Ishikawa (cell line): ENCODE measurements at regions not wholly inside any gene's neighbourhood (a gene's known extent, or its start where the extent isn't known, plus 50 kb on each side); places are given as distances from the start of the nearest gene placed in this dataset.

ENCODE experiments used
- CEBPB ChIP-seq: IDR thresholded peaks from 2 replicates; pipeline ENCODE4 v1.6.1; 2012
- EP300 ChIP-seq: IDR thresholded peaks from 2 replicates; pipeline ENCODE4 v1.6.1; 2012; ENCODE audit warnings: borderline replicate concordance
- MAX ChIP-seq: IDR thresholded peaks from 2 replicates; pipeline ENCODE4 v1.6.1; 2012
- RAD21 ChIP-seq: IDR thresholded peaks from 2 replicates; pipeline ENCODE4 v1.6.1; 2012; ENCODE audit warnings: low read depth
- REST ChIP-seq: IDR thresholded peaks from 2 replicates; pipeline ENCODE4 v1.6.1; 2012; ENCODE audit warnings: low read depth, mild to moderate bottlenecking
- TAF1 ChIP-seq: IDR thresholded peaks from 2 replicates; pipeline ENCODE4 v1.6.1; 2012; ENCODE audit warnings: low read depth, mild to moderate bottlenecking
- TCF12 ChIP-seq: IDR thresholded peaks from 2 replicates; pipeline ENCODE4 v1.6.1; 2012; ENCODE audit warnings: low read depth
- TEAD4 ChIP-seq: IDR thresholded peaks from 2 replicates; pipeline ENCODE4 v1.6.1; 2012
- YY1 ChIP-seq: IDR thresholded peaks from 2 replicates; pipeline ENCODE4 v1.6.1; 2012; ENCODE audit warnings: low read depth

GRCh38 chr15:38647683-38648082 is 83.1 kb upstream of the RASGRP1 start:
- peak; percentile 19; the same call in 1 of the 2 replicates for TF ChIP-seq CEBPB
- TF ChIP-seq REST = no peak
- no peak for TF ChIP-seq TEAD4
- TF ChIP-seq EP300 = no peak
- TF ChIP-seq YY1 = no peak
- no peak for TF ChIP-seq MAX
- TF ChIP-seq TCF12 = no peak
- TF ChIP-seq TAF1 = no peak
- peak; percentile 34 for TF ChIP-seq RAD21
